Keratinocyte (primary cell): ENCODE measurements at regions not wholly inside any gene's neighbourhood (a gene's known extent, or its start where the extent isn't known, plus 50 kb on each side); places are given as distances from the start of the nearest gene placed in this dataset.

Experiments
- DNase-seq: peaks from one replicate; pipeline ENCODE4 v3.0.0-alpha.2; 2011; ENCODE audit warnings: low read depth, missing footprints, low spot score
- FAIRE-seq: peaks from 2 replicates; lab custom pipeline; 2011; peaks lifted over from hg19 to GRCh38; lab: Jason Lieb, UNC
- H2AFZ ChIP-seq: 2 replicates; pipeline ENCODE4 v1.6.0; 2012; ENCODE audit warnings: low read length, control low read depth, inconsistent platforms; ENCODE audit not compliant: control insufficient read depth
- H3K27ac ChIP-seq: 2 replicates; pipeline ENCODE4 v1.5.1; 2011; ENCODE audit warnings: low read length; ENCODE audit not compliant: control insufficient read depth, insufficient read depth
- H3K27me3 ChIP-seq: 3 replicates; pipeline ENCODE4 v1.6.0; 2011; ENCODE audit warnings: low read length; ENCODE audit not compliant: control insufficient read depth, insufficient read depth; ENCODE audit errors: extremely low read depth
- H3K36me3 ChIP-seq, 2 experiments: 2 replicates in 1 of 2; 3 replicates in 1 of 2; pipeline ENCODE4 v1.5.1; 2011; ENCODE audit warnings: low read length in 2 of 2, mild to moderate bottlenecking in 1 of 2; ENCODE audit not compliant: control insufficient read depth in 2 of 2, insufficient read depth in 2 of 2; ENCODE audit errors: extremely low read depth in 1 of 2
- H3K4me1 ChIP-seq: 3 replicates; pipeline ENCODE4 v1.5.1; 2011; ENCODE audit warnings: low read length; ENCODE audit not compliant: control insufficient read depth, insufficient read depth; ENCODE audit errors: extremely low read depth
- H3K4me2 ChIP-seq: 3 replicates; pipeline ENCODE4 v1.6.0; 2011; ENCODE audit warnings: low read depth, low read length; ENCODE audit not compliant: control insufficient read depth, insufficient read depth; ENCODE audit errors: extremely low read depth
- H3K4me3 ChIP-seq, 3 experiments: fragments of 200-600 bp in 1 of 3; sonication (generic) in 1 of 3; 2 replicates in 2 of 3; 3 replicates in 1 of 3; pipeline ENCODE4 v1.5.1; 2011 to 2016; ENCODE audit warnings: low read length in 3 of 3, mild to moderate bottlenecking in 3 of 3, control low read depth in 2 of 3, inconsistent platforms in 1 of 3, low read depth in 1 of 3, mixed read lengths in 1 of 3, mixed run types in 1 of 3, moderate library complexity in 1 of 3; ENCODE audit not compliant: control insufficient read depth in 2 of 3, insufficient read depth in 2 of 3; ENCODE audit errors: extremely low read depth in 1 of 3
- H3K79me2 ChIP-seq: 2 replicates; pipeline ENCODE4 v1.6.0; 2012; ENCODE audit warnings: low read length; ENCODE audit not compliant: control insufficient read depth, insufficient read depth
- H3K9ac ChIP-seq: 3 replicates; pipeline ENCODE4 v1.6.0; 2011; ENCODE audit warnings: low read length; ENCODE audit not compliant: control insufficient read depth, insufficient read depth; ENCODE audit errors: extremely low read depth
- H3K9me1 ChIP-seq: 3 replicates; pipeline ENCODE4 v1.6.0; 2011; ENCODE audit warnings: low read length; ENCODE audit not compliant: control insufficient read depth, insufficient read depth; ENCODE audit errors: extremely low read depth
- H3K9me3 ChIP-seq: 2 replicates; pipeline ENCODE4 v1.5.1; 2012; ENCODE audit warnings: low read depth, low read length; ENCODE audit not compliant: control insufficient read depth
- H4K20me1 ChIP-seq: 3 replicates; pipeline ENCODE4 v1.6.0; 2011; ENCODE audit warnings: low read length; ENCODE audit not compliant: control insufficient read depth, insufficient read depth; ENCODE audit errors: extremely low read depth
- EZH2 ChIP-seq: IDR thresholded peaks from one replicate; pipeline ENCODE4 v1.6.1; 2012; ENCODE audit warnings: inconsistent platforms, mild to moderate bottlenecking, low read length, moderate library complexity
- dilution Hi-C: fragments of 300-500 bp; cut with MboI; formaldehyde crosslinking; loops from one replicate; pipeline ENCODE4 v1.7.0; 2020; ENCODE audit warnings: low sequenced_read_pairs; ENCODE audit not compliant: extremely low pct_ligation_motif_present
- TF ChIP-seq, protein P1 (sequence below), 3 experiments: IDR thresholded peaks in 1 of 3; conservative IDR thresholded peaks in 1 of 3; optimal IDR thresholded peaks in 1 of 3; 2 replicates in 2 of 3; 3 replicates in 1 of 3; pipeline versions ENCODE3 to v1.5.1; 2011; ENCODE audit warnings: low read length in 3 of 3, mild to moderate bottlenecking in 3 of 3, moderate library complexity in 2 of 3, control low read depth in 1 of 3, inconsistent platforms in 1 of 3; ENCODE audit not compliant: insufficient read depth in 2 of 3; ENCODE audit errors: extremely low read depth in 1 of 3

DNA sequence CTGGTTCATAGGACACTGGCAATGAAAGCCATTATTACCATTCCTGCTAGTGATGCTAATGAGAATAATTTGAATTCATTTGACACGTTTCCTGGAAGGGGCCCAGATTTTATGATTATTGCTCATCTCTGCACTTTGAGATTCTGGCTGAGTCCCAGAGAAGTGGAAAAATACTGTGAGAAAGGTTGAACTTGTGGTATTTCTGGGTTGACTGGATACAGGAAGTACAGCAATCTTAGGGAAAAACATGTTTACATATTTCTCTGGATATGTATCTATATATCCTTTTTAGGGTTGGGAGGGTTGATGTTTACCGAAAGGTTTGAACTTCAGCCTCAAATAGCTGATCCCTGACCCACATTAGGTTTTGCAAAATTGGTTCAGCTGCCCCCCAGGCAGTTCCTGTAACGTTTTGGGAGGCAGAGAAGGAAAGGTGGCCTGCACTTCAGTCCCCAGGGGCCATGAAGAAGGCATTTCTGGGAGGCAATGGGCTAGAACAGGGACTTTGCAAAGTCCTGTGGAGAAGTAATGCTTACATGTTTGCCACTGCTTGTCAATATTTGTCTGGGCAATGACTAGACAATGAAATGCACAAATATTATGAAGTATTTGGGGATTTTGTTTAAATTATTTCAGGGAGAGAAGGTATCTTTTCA, 253.7 kb upstream of the PITRM1 start:
- Histone ChIP-seq H3K9me1 (no peaks in the 10 kb centered on the region), H3K9me3 (no peaks in the 10 kb centered on the region), H4K20me1 (no peaks in the 10 kb centered on the region), H3K9ac (no peak overlapping the region), H3K27me3 (no peaks in the 10 kb centered on the region), H3K79me2 (no peaks in the 10 kb centered on the region), H3K27ac (peak overlapping the region; percentile 65), H3K4me2 (peak overlapping the region; percentile 45), H3K4me3 (no peak overlapping the region), H3K4me1 (peaks cover 30% of the 10 kb centered on the region), H3K36me3 (no peaks in the 10 kb centered on the region), H2AFZ (peak overlapping the region; percentile 91)
- FAIRE-seq (peak; percentile 68), DNase-seq (peak; percentile 4)
- TF ChIP-seq EZH2, result no peak
- TF ChIP-seq, protein P1, sequence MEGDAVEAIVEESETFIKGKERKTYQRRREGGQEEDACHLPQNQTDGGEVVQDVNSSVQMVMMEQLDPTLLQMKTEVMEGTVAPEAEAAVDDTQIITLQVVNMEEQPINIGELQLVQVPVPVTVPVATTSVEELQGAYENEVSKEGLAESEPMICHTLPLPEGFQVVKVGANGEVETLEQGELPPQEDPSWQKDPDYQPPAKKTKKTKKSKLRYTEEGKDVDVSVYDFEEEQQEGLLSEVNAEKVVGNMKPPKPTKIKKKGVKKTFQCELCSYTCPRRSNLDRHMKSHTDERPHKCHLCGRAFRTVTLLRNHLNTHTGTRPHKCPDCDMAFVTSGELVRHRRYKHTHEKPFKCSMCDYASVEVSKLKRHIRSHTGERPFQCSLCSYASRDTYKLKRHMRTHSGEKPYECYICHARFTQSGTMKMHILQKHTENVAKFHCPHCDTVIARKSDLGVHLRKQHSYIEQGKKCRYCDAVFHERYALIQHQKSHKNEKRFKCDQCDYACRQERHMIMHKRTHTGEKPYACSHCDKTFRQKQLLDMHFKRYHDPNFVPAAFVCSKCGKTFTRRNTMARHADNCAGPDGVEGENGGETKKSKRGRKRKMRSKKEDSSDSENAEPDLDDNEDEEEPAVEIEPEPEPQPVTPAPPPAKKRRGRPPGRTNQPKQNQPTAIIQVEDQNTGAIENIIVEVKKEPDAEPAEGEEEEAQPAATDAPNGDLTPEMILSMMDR (optimal IDR thresholded peaks at IDR 0.05 in 1 of 3, IDR thresholded peaks at IDR 0.05 in 1 of 3, conservative IDR thresholded peaks at IDR 0.05 in 1 of 3; ENCODE audit: extremely low read depth in 1 of 3, insufficient read depth in 2 of 3, low read length in 3 of 3), result no peak
- dilution Hi-C loops, result no loop called here

DNA sequence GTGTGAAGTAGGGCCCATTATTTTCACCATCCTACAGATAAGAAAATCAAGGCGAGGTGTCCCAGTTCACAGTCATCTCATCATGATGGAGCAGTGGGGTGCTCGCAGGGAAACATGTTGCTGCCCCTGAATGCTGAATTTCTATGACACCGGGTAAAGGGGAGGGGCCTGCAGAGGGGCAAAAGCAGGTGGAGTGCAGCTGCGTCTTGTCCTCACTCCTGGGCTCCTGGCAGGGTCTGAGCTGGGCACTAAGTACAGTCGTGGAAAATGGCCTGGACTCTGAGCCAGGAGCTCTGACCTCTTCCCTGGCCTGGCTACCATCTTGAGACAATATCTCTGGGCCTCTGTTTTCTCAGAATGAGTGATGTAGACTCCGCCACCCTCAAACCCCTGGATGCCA, 253.1 kb upstream of the PITRM1 start:
- Histone ChIP-seq H4K20me1 (no peaks in the 10 kb centered on the region), H3K79me2 (no peaks in the 10 kb centered on the region), H3K27me3 (no peaks in the 10 kb centered on the region), H3K36me3 (no peaks in the 10 kb centered on the region), H3K4me3 (no peak overlapping the region), H3K27ac (no peak overlapping the region), H2AFZ (no peak overlapping the region), H3K9ac (no peak overlapping the region), H3K4me2 (no peak overlapping the region), H3K9me3 (no peaks in the 10 kb centered on the region), H3K9me1 (no peaks in the 10 kb centered on the region), H3K4me1 (peaks cover 30% of the 10 kb centered on the region)
- TF ChIP-seq, protein P1 (optimal IDR thresholded peaks at IDR 0.05 in 1 of 3, IDR thresholded peaks at IDR 0.05 in 1 of 3, conservative IDR thresholded peaks at IDR 0.05 in 1 of 3; ENCODE audit: extremely low read depth in 1 of 3, insufficient read depth in 2 of 3, low read length in 3 of 3), result no peak
- TF ChIP-seq EZH2, result no peak
- dilution Hi-C loops, result no loop called here
- FAIRE-seq (no peak), DNase-seq (no peak)
